Endothelial cell of umbilical vein (primary cell): ENCODE measurements at regions not wholly inside any gene's neighbourhood (a gene's known extent, or its start where the extent isn't known, plus 50 kb on each side); places are given as distances from the start of the nearest gene placed in this dataset.

Experiments used
- BruUV-seq: library from RNA; stranded (reverse); fragments of 400-500 nt; replicated peaks from 2 replicates; lab custom pipeline; 2021; lab: Mats Ljungman, UMichigan
- CTCF ChIA-PET: fragments of 300-600, 350-600 bp; sonication (Branson Sonifier 250); formaldehyde crosslinking; loops from one replicate; lab custom pipeline; 2021; ENCODE audit warnings: antibody characterized with exemption, inconsistent platforms; lab: Charles Lee
- POLR2A ChIA-PET: fragments of 300-600, 350-600 bp; sonication (Branson Sonifier 250); formaldehyde crosslinking; loops from one replicate; lab custom pipeline; 2021; ENCODE audit warnings: antibody characterized with exemption, inconsistent platforms; lab: Charles Lee
- DNase-seq: peaks from one replicate; pipeline ENCODE4 v3.0.0-alpha.2; 2011; ENCODE audit warnings: low read depth, low spot score
- FAIRE-seq: peaks from 2 replicates; lab custom pipeline; 2011; peaks lifted over from hg19 to GRCh38; lab: Jason Lieb, UNC
- H2AFZ ChIP-seq: 2 replicates; pipeline ENCODE4 v1.6.0; 2012; ENCODE audit warnings: low read depth, low read length, control low read depth, inconsistent platforms
- H3K27ac ChIP-seq: 2 replicates; pipeline ENCODE4 v1.5.1; 2011; ENCODE audit warnings: low read depth, mild to moderate bottlenecking, control low read depth, low read length, moderate library complexity; ENCODE audit not compliant: insufficient read depth
- H3K27me3 ChIP-seq, 2 experiments: 2 replicates each; pipeline versions ENCODE4 v1.6.0 to v1.6.1; 2011; ENCODE audit warnings: low read length in 2 of 2, mixed read lengths in 1 of 2; ENCODE audit not compliant: control insufficient read depth in 2 of 2, insufficient read depth in 2 of 2
- H3K36me3 ChIP-seq, 2 experiments: 2 replicates in 1 of 2; 3 replicates in 1 of 2; pipeline ENCODE4 v1.5.1; 2011; ENCODE audit warnings: low read length in 2 of 2, mild to moderate bottlenecking in 1 of 2, moderate library complexity in 1 of 2; ENCODE audit not compliant: control insufficient read depth in 2 of 2, insufficient read depth in 2 of 2; ENCODE audit errors: extremely low read depth in 1 of 2
- H3K4me1 ChIP-seq: 3 replicates; pipeline ENCODE4 v1.5.1; 2011; ENCODE audit warnings: mild to moderate bottlenecking, low read length; ENCODE audit not compliant: control insufficient read depth, insufficient read depth; ENCODE audit errors: extremely low read depth
- H3K4me2 ChIP-seq: 2 replicates; pipeline ENCODE4 v1.6.1; 2011; ENCODE audit warnings: low read length, control low read depth, mixed read lengths; ENCODE audit not compliant: insufficient read depth
- H3K4me3 ChIP-seq, 3 experiments: fragments of 200-600 bp in 1 of 3; sonication (generic), shearing (Covaris generic) in 1 of 3; replicated peaks in 1 of 3; 2 replicates each; pipeline ENCODE4 v1.5.1; 2011 to 2016; ENCODE audit warnings: control low read depth in 3 of 3, low read length in 3 of 3, mild to moderate bottlenecking in 2 of 3, inconsistent platforms in 1 of 3, low read depth in 1 of 3, moderate library complexity in 1 of 3; ENCODE audit not compliant: insufficient read depth in 1 of 3
- H3K79me2 ChIP-seq: 2 replicates; pipeline ENCODE4 v1.6.0; 2012; ENCODE audit warnings: low read length, inconsistent platforms; ENCODE audit not compliant: control insufficient read depth, insufficient read depth
- H3K9ac ChIP-seq: replicated peaks from 2 replicates; pipeline ENCODE3; 2011; ENCODE audit warnings: low read length, control low read depth; ENCODE audit not compliant: insufficient read depth; ENCODE audit errors: extremely low read depth
- H3K9me1 ChIP-seq: replicated peaks from 3 replicates; pipeline ENCODE4 v1.6.0; 2011; ENCODE audit warnings: mild to moderate bottlenecking, low read length; ENCODE audit not compliant: control insufficient read depth, insufficient read depth; ENCODE audit errors: extremely low read depth
- H3K9me3 ChIP-seq: replicated peaks from 2 replicates; pipeline ENCODE4 v1.5.1; 2012; ENCODE audit warnings: low read length, inconsistent platforms; ENCODE audit not compliant: control insufficient read depth, insufficient read depth
- H4K20me1 ChIP-seq: replicated peaks from 2 replicates; pipeline ENCODE3; 2011; ENCODE audit warnings: mild to moderate bottlenecking, low read length; ENCODE audit not compliant: control insufficient read depth, insufficient read depth; ENCODE audit errors: extremely low read depth
- CTCF ChIP-seq, 2 donors: IDR thresholded peaks; 1 replicate in 1 of 2; 2 replicates in 1 of 2; pipeline ENCODE4 v1.5.1; 2011; ENCODE audit warnings: low read length in 2 of 2, mild to moderate bottlenecking in 2 of 2, moderate library complexity in 2 of 2, control low read depth in 1 of 2, inconsistent platforms in 1 of 2, low read depth in 1 of 2; ENCODE audit not compliant: insufficient read depth in 1 of 2; ENCODE audit errors: extremely low read depth in 1 of 2
- EZH2 ChIP-seq: IDR thresholded peaks from 2 replicates; pipeline ENCODE4 v1.6.1; 2012; ENCODE audit warnings: borderline replicate concordance, low read depth, mild to moderate bottlenecking, moderate library complexity, low read length, inconsistent platforms; ENCODE audit not compliant: severe bottlenecking
- FOS ChIP-seq: IDR thresholded peaks from 2 replicates; pipeline ENCODE4 v1.6.1; 2011; ENCODE audit warnings: mild to moderate bottlenecking, low read length, moderate library complexity, borderline replicate concordance; ENCODE audit not compliant: insufficient read depth
- GATA2 ChIP-seq: IDR thresholded peaks from 2 replicates; pipeline ENCODE4 v1.7.0; 2011; ENCODE audit warnings: low read depth, mild to moderate bottlenecking, moderate library complexity, mixed read lengths, low read length; ENCODE audit not compliant: insufficient read length, insufficient read depth
- JUN ChIP-seq: IDR thresholded peaks from 2 replicates; pipeline ENCODE4 v1.6.1; 2011; ENCODE audit warnings: borderline replicate concordance, low read depth; ENCODE audit not compliant: insufficient read length, insufficient read depth
- MAX ChIP-seq: IDR thresholded peaks from 2 replicates; pipeline ENCODE4 v1.6.1; 2011; ENCODE audit not compliant: insufficient read depth, insufficient read length
- MYC ChIP-seq: IDR thresholded peaks from one replicate; pipeline ENCODE4 v1.6.1; 2011; ENCODE audit warnings: mild to moderate bottlenecking, low read depth, low read length
- POLR2A ChIP-seq: IDR thresholded peaks from 2 replicates; pipeline ENCODE4 v1.6.1; 2012; ENCODE audit warnings: low read depth, mild to moderate bottlenecking, control low read depth, low read length
- POLR2AphosphoS5 ChIP-seq: IDR thresholded peaks from 2 replicates; pipeline ENCODE4 v1.6.1; 2012; ENCODE audit warnings: low read depth, mild to moderate bottlenecking, control low read depth, low read length, moderate library complexity; ENCODE audit not compliant: insufficient read depth
- dilution Hi-C: fragments of 300-500 bp; cut with MboI; formaldehyde crosslinking; loops from one replicate; pipeline ENCODE4 v1.15.0; 2019; ENCODE audit warnings: low sequenced_read_pairs; ENCODE audit not compliant: extremely low pct_ligation_motif_present
- intact Hi-C: fragments of 100-400 bp; cut with micrococcal nuclease; formaldehyde crosslinking; loops from one replicate; pipeline ENCODE4 v1.10.0; 2022

- no peak overlapping the region for H3K4me3 ChIP-seq
- dilution Hi-C loops, result no loop called here
- TF ChIP-seq CTCF (IDR thresholded peaks at IDR 0.05; ENCODE audit: extremely low read depth in 1 of 2, insufficient read depth in 1 of 2, low read depth in 1 of 2, low read length in 2 of 2) (no peak), POLR2AphosphoS5 (no peak), FOS (no peak), EZH2 (no peak), GATA2 (no peak), MAX (no peak), JUN (no peak), MYC (no peak), POLR2A (no peak)
- no peaks in the 10 kb centered on the region for H3K36me3 ChIP-seq
- no peaks in the 10 kb centered on the region for H4K20me1 ChIP-seq
- H2AFZ ChIP-seq, result no peak overlapping the region
- H3K9me1 ChIP-seq, result no peaks in the 10 kb centered on the region
- peaks cover 2% of the 10 kb centered on the region for H3K9me3 ChIP-seq
- no peaks in the 10 kb centered on the region for H3K27me3 ChIP-seq
- BruUV-seq, result no TSS peak
- CTCF ChIA-PET, result no interaction called here
- H3K4me1 ChIP-seq, result no peaks in the 10 kb centered on the region
- H3K4me2 ChIP-seq, result no peak overlapping the region
- intact Hi-C loops, result no loop called here
- H3K9ac ChIP-seq, result no peak overlapping the region
- DNase-seq (no peak), FAIRE-seq (no peak)
- POLR2A ChIA-PET, result no interaction called here
- no peaks in the 10 kb centered on the region for H3K79me2 ChIP-seq
- H3K27ac ChIP-seq, result no peak overlapping the region
These were observed 235.2 kb upstream of the ZWINT start for GRCh38 chr10:56596257-56596656.
